ENCODE measurements at regions not wholly inside any gene's neighbourhood (a gene's known extent, or its start where the extent isn't known, plus 50 kb on each side); places are given as distances from the start of the nearest gene placed in this dataset.

DNA sequence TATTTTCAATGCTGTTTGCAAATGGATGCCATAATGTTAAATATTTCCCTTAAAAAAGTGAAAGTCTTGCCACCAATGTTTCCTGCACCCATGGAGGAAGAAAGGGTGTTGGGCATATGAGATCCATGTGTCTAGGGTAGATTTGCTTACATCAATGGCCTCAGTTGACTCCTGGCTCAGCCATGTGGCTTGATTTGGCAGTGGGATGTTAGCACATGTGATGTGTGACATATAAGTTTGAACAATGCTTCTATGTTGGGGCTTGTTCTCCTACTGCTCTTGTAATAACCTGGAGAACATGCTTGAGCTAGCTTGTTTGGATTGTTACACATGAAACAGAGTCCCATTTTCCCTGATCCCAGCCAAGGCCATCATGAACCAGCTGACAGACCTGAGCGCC lies 187.6 kb downstream of the SCP2D1 start:
- no peak for DNase-seq

DNA sequence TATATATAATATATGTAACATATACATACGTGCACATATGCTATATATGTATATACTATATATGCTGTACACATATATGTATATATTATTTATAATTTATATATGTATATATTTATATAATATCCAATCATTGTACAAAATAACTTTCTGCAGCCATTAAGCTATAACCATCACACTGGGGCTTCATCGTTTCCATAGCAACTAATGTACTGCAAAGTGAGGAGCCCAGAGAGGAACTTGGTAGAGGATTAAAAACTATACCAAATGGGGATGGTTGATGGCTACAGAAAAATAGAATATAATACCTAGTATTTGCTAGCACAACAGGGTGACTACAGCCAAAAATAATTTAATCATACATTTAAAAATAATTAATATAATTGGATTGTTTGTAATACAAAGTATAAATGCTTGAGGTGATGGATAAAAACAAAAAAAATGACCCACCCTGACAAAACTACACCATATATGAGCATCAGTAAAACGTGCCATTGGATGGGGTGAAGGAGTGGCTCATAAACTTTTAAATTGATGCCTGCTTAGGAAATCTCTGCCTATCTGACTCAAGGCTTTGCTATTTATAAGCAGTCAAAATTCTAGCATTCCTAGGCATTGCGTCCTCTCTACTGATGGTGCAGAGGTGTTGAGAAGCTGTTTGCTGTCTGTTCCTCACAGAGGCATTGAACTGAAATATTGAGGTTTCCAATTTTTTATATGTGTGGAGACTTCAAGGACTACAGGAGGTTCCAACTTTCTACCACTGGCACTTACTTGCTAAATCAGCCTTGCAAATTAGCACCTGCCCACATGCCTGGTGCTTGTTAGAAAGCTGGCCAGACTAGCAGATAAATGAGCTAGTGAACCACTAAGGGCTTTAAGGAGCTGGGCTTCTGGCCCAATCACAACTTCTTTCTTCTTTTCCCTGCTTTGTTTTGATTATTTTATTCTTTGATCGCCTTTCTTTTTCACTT lies 190.1 kb downstream of the SCP2D1 start:
- DNase-seq = peak in 1 of 2 experiments; percentile 27

DNA sequence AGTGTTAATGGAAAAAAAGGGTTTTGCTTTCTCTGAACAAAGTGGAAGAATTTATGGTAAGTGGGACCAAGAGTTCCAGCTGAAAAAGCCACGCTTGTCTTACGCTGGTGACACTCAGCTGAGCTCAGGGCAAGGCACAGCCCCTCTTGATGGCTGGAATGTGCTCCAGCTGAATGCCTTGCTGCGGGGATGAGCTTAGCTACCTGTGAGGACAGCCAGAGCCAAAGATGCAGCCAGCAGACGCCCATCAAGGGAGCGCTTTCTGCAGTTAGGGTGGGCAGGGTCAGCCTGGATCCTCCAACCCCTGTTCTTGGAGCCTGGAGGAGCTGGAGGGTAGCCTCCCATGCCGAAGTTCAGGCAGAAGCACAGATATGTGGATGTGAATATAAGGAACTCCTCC lies 191.4 kb downstream of the SCP2D1 start:
- DNase-seq = no peak

DNA sequence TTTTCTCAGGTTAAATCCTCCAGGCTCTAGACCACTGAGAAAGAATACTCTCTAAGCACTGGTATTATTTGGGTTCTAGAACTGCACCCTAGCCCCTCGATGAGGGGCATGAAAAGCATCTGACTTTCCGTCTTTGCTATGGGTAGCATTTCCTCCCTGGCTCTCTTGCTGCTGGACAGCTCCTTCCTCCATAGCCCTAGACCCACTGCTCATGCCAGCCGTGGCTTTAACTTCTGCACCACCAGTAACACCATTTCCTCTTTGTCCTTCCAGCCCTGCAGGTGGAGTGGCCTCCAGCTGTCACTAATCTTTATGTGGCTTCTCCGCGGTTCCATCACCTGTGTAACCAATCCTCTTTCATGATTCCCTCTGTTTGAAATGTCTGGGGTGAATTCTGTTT lies 194.9 kb downstream of the SCP2D1 start:
- DNase-seq = no peak

DNA sequence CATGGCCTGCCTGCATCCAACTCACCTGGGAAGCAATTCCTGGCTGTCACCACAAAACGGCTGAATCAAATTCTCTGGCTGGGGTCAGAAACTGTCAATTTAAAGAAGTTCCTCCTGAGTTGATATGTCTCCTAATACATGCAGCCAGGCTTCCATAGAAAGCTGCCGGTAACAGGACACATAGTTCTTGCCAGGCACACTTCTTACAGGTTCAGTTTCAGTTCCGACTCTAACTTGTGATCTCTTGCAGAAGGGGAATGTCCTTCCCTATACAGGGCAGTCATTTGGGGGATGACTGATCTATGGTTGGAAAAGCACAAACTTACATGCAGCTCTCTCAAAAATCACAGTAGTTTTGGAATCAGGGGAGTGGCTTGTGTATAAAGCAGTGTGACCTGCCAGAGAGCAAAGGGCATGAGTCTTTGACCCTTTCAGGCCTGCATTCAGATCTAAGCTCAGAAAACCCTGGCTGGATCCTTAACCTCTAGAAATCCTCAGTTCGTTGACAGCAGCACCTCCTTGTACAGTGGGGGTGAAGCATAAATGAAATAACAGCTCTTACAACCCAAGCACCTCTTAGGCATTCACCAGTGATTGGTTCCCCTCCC lies 195.6 kb downstream of the SCP2D1 start:
- no peak for DNase-seq

DNA sequence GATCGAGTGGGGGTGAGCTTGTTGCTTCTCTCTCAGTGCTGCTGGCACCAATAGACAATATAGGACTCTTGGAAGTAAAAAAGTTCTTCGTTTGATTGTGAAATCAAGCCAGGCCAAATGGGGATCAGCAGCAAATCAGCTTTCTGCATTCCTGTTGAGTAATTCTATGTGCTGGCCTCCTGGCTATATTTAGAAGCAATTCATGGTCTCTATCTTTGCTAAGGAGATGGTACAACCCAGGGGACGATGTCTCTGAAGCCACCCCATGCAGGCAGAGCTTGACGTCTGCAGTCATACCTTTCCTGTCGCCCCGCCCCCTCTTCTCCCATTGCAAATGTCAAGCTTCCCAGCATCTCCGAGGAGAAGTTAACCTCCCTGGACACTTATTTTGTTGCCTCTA lies 199.1 kb downstream of the SCP2D1 start:
- no peak for DNase-seq

DNA sequence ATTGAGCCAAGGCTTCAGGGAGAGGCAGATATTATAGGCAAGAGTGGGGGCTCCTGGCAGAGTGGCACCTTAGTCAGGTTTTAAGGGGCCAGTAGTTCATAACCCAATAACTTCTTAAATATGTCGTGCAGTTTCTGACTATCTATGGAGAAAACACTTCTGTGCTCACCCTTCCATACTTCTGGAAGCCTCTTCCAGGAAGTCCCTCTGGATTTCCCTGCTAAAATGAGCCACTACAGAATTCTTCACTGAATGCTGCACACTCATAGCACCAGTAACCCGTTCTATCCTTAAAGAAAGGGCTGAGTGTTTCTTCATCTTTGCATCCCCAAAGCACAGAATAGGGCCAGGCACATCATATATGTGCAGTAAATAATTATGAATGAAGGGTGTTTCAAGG lies 198.5 kb upstream of the SLC24A3 start:
- no peak for DNase-seq

DNA sequence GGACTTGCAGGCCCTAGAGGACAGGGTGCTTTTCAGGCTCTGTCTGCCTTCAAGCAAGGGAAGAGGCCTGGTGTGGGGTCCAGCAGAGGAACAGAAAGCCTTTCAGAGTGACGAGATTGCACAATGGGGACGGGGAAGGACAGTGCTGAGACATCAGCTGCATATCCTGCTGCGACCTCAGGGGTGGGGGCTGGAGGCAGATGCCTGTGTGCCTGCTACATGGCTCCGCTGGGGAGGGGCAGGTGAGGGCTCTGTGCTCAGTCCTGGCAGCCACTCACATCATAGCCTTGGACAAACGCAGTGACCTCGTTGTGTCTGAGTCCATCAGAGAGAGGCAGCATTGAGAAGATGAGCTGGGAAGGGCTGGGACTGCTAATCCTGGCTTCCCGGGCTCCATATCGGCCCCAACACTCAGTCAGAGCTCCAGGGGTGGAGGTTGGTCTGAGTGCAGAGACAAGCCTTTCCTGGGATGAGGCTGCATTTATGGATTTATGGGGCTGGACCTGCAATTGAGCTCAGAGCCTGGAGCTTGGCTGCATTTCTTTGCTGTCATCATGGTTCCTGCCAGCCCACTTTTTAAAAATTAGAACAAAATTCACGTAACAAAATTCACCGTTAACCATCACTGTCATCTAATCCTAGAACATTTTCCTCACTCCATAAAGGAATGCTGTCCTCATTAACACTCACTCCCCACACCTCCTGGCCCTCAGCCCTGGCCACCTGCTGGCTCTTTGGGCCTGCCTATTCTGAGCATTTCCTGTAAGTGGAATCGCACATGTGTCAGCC lies 196.9 kb upstream of the SLC24A3 start:
- no peak for DNase-seq

DNA sequence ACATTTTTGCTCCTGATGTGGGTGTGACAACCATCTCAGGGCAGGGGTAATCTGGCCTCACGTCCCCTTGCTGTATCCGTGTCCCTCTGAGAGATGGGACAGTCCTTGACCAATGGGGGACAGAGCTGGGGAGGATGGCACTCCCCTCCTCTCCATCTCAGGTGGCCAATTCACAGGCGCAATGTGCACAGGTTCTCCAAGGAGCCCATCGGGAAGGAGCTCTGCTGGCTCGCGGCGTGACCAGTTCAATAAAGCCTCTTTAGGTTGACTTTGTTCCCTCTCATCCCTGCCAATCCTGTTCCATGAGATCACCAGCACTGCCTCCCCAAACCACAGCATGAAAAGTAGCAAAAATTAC lies 196.3 kb upstream of the SLC24A3 start:
- DNase-seq = no peak

DNA sequence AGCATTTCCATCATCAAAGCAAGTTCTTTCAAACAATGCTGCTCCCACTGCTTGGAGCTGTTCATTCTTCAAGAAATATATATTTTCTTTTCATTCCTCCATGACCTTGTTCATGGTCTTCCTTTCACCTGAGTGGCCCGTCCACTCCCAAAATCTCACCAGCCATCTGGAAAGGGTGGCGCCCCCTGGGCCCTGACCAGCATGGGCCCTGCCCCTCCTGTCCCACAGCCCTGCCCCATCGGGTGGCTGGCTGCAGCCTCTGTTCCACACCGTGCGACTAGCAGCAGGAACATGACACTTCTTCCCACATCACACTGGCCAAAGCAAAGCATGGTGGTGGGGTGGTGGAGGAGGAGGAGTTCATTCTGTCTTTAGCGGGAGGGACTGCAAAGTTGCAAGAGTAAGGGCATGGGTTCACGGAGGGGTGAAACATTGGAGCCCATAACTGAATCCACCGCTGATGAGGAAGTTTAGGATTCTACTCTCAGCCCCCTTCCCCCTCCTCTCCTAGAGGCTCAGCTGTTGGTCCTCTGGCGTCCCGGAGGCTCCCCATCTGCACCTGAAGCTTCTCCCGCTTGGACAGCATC lies 195.2 kb upstream of the SLC24A3 start:
- no peak for DNase-seq

DNA sequence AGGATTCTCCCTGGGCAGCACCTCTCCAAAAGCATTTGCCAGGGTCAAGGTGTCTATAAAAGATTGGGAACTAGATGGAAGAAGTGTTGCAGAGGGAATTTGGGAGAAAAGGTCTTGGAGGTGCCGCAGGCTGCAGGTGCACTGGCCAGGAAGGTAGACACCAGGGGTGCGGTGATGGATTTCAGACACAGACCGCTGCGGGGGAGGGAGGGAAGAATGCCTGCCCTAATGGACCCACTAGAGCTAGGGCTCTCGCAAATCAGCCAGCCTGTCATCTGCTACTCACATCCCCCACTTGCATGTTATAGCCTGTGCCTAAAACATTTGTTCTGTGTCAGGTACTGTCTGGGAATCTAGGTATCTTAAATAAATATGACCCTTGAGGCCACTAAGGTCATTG lies 193.6 kb upstream of the SLC24A3 start:
- peak; percentile 39 to 70 for DNase-seq

DNA sequence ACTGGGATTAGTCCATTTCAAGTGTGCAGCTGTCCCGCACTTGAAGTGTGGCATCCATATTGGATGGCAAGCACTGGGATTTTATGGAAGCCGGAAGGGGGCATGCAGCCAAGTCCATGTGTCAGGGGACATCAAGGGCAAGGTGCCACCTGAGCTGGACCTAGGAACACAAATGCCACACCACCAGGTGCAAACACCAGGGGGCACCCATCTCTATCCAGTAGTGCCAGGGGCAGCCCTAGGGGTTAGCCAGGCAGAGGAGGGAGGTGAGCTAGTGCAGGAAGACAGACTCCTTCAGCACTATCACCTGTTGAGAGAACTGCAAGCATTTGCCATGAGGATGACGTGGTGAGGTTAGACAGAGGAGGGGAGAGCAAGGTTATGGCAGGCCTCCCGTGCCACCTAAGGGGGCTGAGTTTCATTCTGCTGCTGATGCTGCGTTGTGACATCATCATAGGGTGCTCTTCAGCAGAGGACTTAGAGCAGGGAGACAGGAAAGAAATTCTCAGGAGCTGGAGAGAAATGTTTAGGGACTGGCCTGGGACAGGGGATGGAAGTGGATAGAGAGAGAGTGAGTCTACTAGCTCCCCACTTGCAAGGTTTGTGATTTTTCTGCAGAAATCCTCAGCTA lies 192.6 kb upstream of the SLC24A3 start:
- DNase-seq = peak; percentile 89 to 94

DNA sequence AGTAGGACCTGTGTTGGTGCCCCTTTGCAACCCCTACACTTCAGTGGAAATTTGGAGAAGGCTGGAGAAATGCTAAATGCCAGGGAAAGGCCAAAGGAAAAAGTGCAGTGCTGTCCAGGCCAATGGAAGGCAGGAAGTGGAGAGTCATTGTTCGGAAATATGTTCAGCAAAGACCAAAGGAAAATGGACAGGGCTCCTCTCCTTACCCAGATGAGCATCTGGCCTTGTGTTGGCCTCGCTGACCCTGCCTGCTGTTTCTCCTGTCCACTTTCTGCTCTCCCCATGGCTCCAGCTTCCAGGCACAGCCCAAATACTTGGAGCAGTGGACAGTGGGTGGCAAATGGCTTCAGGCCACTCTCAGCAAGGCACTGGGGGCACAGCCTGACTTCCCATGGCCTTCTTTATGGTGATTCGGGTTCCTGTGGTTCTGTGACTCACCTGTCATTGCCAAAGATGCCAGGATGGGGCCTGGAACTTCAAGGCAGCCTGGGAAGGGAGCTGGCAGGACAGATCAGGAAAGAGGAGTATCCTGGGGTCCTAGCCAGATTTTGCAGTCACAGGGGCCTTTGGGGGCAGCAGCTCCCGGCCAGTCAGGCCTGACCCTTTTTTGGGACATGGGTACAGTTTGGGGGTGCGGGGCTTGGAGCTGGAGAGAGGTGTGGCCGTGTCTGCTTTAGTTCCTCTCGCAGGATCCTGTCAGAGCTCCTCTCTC lies 190.9 kb upstream of the SLC24A3 start:
- no peak for DNase-seq

DNA sequence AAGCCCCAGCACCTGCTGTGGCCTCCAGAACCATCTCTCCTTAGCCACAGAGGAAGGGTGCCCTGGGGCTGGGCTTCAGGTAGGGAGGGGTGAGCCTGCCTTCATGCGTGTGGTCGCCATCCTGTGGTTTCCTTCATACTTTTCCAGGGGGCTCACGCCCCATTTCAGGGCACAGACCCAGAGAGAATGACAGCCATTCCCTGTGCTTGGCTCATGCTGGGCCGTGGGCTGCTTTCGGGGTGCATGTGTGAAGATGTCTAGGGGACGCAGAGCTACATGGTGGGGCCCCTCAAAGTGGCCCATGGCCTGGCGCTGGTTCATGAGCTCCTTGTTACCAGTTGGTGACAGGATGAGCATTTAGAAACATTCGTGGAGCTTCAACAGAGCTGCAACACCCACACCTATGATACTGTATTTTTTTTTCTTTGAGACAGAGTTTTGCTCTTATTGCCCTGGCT lies 190.3 kb upstream of the SLC24A3 start:
- DNase-seq = no peak

DNA sequence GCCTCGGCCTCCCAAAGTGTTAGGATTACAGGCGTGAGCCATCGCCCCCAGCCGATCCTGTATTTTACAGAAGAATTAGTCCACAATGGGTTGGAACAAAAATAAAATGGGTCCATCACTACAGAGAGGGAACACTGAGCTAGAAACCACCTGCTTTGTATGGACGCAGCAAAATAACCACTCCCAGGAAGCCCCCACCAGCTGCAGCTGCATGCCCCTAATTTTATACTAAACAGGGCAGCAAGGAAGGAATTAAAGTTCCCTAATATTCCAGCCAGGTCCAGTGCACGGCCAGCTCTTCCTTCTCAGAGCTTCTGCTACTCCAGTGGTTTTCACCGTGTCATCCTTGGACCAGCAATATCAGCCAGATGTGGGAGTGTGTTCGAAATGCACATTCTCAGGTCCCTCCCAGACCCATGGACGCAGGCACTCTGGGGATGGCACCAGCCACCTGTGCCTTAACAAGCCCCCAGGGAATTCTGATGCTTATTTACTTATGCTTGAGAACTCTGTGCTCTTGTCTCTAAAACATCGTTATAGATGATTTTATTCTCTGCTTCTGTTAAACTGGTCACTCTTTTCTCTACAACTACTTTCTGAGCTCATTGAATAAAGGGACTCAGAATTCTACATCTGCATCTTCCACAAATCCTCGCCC lies 189.5 kb upstream of the SLC24A3 start:
- DNase-seq = peak in 1 of 2 experiments; percentile 33

DNA sequence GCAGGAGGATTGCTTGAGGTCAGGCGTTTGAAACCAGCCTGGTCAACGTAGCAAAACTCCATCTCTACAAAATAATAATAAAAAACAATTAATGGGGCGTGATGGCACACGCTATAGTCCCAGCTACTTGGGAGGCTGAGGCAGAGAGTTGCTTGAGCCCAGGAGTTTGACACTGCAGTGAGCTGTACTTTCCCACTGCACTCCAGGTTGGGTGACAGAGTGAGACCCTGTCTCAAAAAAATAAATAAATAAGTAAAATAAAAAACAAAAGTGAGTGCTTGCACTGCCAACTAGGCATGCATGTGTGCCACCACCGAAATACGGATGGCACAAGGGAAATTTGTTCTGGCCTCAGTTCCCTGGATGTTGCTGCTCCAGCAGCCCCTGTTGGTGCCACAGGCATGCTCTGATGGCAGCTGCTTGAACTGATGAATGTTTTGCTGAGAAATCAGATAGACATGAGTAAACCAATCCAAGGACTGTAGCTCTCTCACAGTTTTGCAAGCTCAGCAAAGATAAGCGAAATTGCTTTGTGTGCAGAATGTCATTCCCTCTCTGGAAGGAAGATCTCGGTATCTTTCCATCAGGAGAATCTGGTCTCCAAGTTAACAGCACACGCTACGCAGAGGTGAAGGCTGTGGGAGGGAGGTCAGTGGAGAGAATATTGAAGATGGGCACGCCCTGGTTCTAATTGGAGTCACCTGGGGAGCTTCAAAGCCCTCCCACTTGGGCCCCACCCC lies 188.0 kb upstream of the SLC24A3 start:
- no peak for DNase-seq

DNA sequence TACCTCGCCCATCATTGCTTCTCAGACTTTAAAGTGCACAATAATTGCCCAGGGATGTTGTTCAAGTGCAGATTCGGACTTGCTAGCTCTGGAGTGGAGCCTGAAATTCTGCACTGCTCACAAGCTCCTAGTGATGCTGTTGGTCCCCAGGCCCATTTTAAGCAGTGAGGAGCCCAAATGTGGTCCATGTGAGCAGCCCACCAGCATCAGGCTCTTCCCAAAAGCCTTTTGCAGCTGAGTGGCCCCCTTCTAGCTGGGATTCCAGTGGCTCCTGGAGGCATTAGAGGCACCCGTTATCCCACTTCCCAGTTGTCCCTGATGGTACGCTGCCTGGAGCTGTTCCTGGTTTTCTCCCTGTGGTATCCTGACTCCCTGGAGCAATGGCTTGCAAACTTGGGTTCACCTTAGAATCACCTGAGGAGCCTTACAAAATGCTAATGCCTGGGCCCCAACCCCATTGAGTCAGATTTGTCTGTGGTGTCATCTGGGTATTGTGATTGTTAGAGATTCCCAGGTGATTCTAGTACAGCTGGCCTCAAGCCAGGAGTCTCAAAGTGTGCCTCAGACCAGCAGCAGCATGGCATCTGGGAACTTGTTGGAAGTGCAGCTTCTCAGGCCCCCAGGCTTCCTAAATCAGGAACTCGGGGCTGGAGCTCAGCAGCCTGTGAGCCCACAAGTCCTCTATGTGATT lies 186.9 kb upstream of the SLC24A3 start:
- DNase-seq = peak in 1 of 2 experiments; percentile 49

DNA sequence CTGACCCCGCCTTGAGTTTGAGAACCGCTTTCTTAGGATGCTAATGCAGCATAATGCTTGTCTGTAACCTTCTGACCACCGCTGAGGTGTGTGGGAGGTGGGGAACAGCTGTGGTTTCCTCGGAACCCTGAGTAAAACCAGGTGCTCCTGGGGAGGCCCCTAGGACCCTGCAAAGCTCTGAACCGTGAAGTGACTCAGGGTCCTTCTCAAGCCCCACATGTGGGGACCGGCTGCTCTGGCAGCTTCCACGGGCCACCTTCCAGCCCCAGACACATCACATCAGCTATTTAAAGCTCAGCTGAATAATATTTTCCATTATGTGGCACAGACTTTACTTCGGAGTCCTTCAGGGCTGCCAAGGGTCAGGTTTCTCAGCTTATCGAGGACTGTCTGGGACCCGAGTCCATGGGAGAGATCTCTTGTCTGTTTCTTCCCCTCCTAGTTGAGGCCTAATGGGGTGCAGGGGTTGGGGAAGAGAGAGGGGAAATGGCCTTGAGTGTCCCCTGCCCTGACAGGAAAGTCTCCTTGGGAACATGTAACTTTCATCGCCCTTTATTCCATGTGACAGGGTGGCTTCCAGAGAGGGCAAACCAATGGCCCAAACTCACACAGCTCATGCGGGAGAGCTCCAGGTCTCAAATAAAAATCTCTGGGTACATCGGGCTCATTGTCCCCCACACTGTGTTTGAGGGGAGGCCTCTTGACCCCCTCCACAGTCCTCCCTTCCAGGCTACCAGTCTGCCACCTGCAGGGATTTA lies 186.1 kb upstream of the SLC24A3 start:
- DNase-seq = no peak

Data from NCI-H524 (cell line).